PC-3 (cell line): ENCODE measurements at regions not wholly inside any gene's neighbourhood (a gene's known extent, or its start where the extent isn't known, plus 50 kb on each side); places are given as distances from the start of the nearest gene placed in this dataset.

Source experiments
- ATAC-seq: fragments of 200-7000 bp; cut with Tn5 transposase; 2 replicates; pipeline ENCODE4 v1.9.1; 2020; ENCODE audit warnings: mild to moderate bottlenecking, moderate library complexity
- BruUV-seq: library from RNA; stranded (reverse); fragments of 400-500 nt; replicated peaks from 2 replicates; lab custom pipeline; 2021; lab: Mats Ljungman, UMichigan
- CTCF ChIA-PET: fragments of 300-600 bp; sonication (Branson Sonifier 250); formaldehyde crosslinking; loops from one replicate; lab custom pipeline; 2022; ENCODE audit warnings: antibody characterized with exemption; lab: Charles Lee
- POLR2A ChIA-PET: fragments of 300-600 bp; sonication (Branson Sonifier 250); formaldehyde crosslinking; loops from one replicate; lab custom pipeline; 2022; ENCODE audit warnings: antibody characterized with exemption; ENCODE audit not compliant: unreplicated experiment; lab: Charles Lee
- DNase-seq: peaks from one replicate; pipeline ENCODE4 v3.0.0-alpha.2; 2015
- H2AFZ ChIP-seq: fragments of 300-600 bp; sonication (generic); 2 replicates; pipeline ENCODE4 v1.6.0; 2016; ENCODE audit warnings: antibody characterized with exemption, low read length
- H3F3A ChIP-seq: fragments of 300-600 bp; sonication (generic); one replicate; pipeline ENCODE4 v1.6.0; 2017; ENCODE audit warnings: antibody characterized with exemption, low read length, control low read depth, mild to moderate bottlenecking; ENCODE audit not compliant: unreplicated experiment
- H3K27ac ChIP-seq: fragments of 300-600 bp; sonication (generic); 2 replicates; pipeline ENCODE4 v1.5.1; 2016; ENCODE audit warnings: mild to moderate bottlenecking, low read length
- H3K27me3 ChIP-seq: fragments of 300-600 bp; sonication (generic); 2 replicates; pipeline ENCODE4 v1.6.1; 2016; ENCODE audit warnings: low read length, mixed read lengths
- H3K36me3 ChIP-seq: fragments of 300-600 bp; sonication (generic); 2 replicates; pipeline ENCODE4 v1.6.1; 2016; ENCODE audit warnings: low read depth, mixed run types, low read length, mixed read lengths
- H3K4me1 ChIP-seq: fragments of 300-600 bp; sonication (generic); 2 replicates; pipeline ENCODE4 v1.5.1; 2016; ENCODE audit warnings: low read length; ENCODE audit not compliant: insufficient read depth
- H3K4me2 ChIP-seq: fragments of 300-600 bp; sonication (generic); 2 replicates; pipeline ENCODE4 v1.6.0; 2016; ENCODE audit warnings: low read length
- H3K4me3 ChIP-seq: fragments of 300-600 bp; sonication (generic); 2 replicates; pipeline ENCODE4 v1.5.1; 2016; ENCODE audit warnings: mild to moderate bottlenecking, low read length, mixed read lengths
- H3K79me2 ChIP-seq: fragments of 300-600 bp; sonication (generic); 2 replicates; pipeline ENCODE4 v1.6.1; 2017; ENCODE audit warnings: low read length, mixed read lengths
- H3K9ac ChIP-seq: fragments of 300-600 bp; sonication (generic); 2 replicates; pipeline ENCODE4 v1.6.0; 2016; ENCODE audit warnings: mild to moderate bottlenecking, low read length
- H3K9me2 ChIP-seq: fragments of 300-600 bp; sonication (generic); replicated peaks from 2 replicates; pipeline ENCODE4 v1.6.1; 2016; ENCODE audit warnings: mixed run types, low read length, mixed read lengths
- H3K9me3 ChIP-seq: fragments of 300-600 bp; sonication (generic); 2 replicates; pipeline ENCODE4 v1.6.1; 2016; ENCODE audit warnings: low read length, mixed read lengths
- H4K20me1 ChIP-seq: fragments of 300-600 bp; sonication (generic); 2 replicates; pipeline ENCODE4 v1.6.1; 2016; ENCODE audit warnings: low read length, mixed read lengths
- CTCF ChIP-seq: fragments of 300-600 bp; sonication (generic); conservative IDR thresholded peaks from 2 replicates; pipeline ENCODE4 v1.5.1; 2017; ENCODE audit warnings: antibody characterized with exemption, low read depth, mild to moderate bottlenecking, low read length
- EZH2 ChIP-seq: fragments of 300-600 bp; sonication (generic); IDR thresholded peaks from one replicate; pipeline ENCODE4 v1.6.1; 2017; ENCODE audit warnings: antibody characterized with exemption, mild to moderate bottlenecking, low read length; ENCODE audit not compliant: unreplicated experiment
- EZH2phosphoT487 ChIP-seq: fragments of 300-600 bp; sonication (generic); IDR thresholded peaks from 2 replicates; pipeline ENCODE4 v1.6.1; 2018; ENCODE audit warnings: mild to moderate bottlenecking, antibody characterized with exemption, low read length, borderline replicate concordance
- intact Hi-C: fragments of 100-400 bp; cut with micrococcal nuclease; formaldehyde crosslinking; loops from 2 replicates; pipeline ENCODE4 v1.9.0; 2023

DNA sequence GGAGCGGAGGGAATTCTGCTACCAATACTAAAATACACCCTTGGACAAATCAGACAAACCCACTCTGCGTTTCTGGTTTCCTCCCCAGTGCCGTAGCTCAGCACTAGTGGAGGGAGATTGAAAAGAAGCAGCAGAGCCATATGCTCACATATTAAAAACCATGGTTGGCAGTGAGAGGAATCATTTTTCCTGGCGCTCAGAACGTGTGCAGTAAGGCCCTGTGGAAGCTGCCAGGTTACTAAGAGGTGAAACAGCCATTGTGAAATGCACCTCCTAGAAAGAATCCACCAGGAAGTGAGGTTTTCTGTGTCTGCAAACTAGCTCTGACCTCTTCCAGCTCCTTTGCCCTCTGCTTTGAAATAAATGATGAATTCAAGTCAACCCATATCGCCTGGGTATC is 177.2 kb downstream of the ERCC6L2 start:
- no peak overlapping the region for H3K9ac ChIP-seq
- ChIA-PET POLR2A (no interaction called here), CTCF (no interaction called here)
- no peaks in the 10 kb centered on the region for H3F3A ChIP-seq
- H3K27ac ChIP-seq, result no peak overlapping the region
- no peaks in the 10 kb centered on the region for H3K9me2 ChIP-seq
- intact Hi-C loops, result no loop called here
- H3K4me1 ChIP-seq, result no peaks in the 10 kb centered on the region
- H3K4me3 ChIP-seq, result no peak overlapping the region
- no TSS peak for BruUV-seq
- no peaks in the 10 kb centered on the region for H4K20me1 ChIP-seq
- no peak overlapping the region for H3K4me2 ChIP-seq
- no peaks in the 10 kb centered on the region for H3K79me2 ChIP-seq
- H3K27me3 ChIP-seq, result no peaks in the 10 kb centered on the region
- H3K36me3 ChIP-seq, result no peaks in the 10 kb centered on the region
- H3K9me3 ChIP-seq, result no peaks in the 10 kb centered on the region
- TF ChIP-seq EZH2phosphoT487 (no peak), CTCF (no peak)
- ATAC-seq, result no peak
- H2AFZ ChIP-seq, result no peak overlapping the region
- no peak for DNase-seq

DNA sequence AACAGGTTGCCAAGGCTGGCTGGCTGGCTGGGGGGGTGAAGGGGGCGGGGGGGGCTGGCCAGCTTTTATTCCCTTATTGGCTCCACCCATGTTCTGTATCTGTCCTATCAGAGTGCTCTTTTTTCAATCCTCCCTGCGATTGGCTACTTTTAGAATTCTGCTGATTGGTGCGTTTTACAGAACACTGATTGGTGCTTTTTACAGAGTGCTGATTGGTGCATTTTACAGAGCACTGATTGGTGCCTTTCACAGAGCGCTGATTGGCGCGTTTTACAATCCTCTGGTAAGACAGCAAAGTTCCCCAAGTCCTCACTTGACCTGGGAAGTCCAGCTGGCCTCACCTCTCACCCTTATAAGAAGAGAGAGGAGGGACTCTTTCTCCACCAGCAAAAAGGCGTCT is 175.9 kb downstream of the ERCC6L2 start:
- Histone ChIP-seq H3K4me1 (no peaks in the 10 kb centered on the region), H3K36me3 (no peaks in the 10 kb centered on the region), H3K9ac (no peak overlapping the region), H2AFZ (no peak overlapping the region), H3K27ac (no peak overlapping the region), H3K79me2 (no peaks in the 10 kb centered on the region), H3K27me3 (no peaks in the 10 kb centered on the region; the same call in 1 of the 2 replicates), H4K20me1 (no peaks in the 10 kb centered on the region), H3F3A (no peaks in the 10 kb centered on the region), H3K9me3 (no peaks in the 10 kb centered on the region), H3K4me3 (no peak overlapping the region), H3K9me2 (no peaks in the 10 kb centered on the region), H3K4me2 (no peak overlapping the region)
- TF ChIP-seq CTCF (no peak), EZH2phosphoT487 (no peak), EZH2 (no peak)
- ChIA-PET POLR2A (no interaction called here), CTCF (no interaction called here)
- DNase-seq (no peak), ATAC-seq (no peak)
- no TSS peak for BruUV-seq
- intact Hi-C loops, result no loop called here

GRCh38 chr9:96050861-96051155 is 175.3 kb downstream of the ERCC6L2 start:
- no TSS peak for BruUV-seq
- no peaks in the 10 kb centered on the region for H3K36me3 ChIP-seq
- no peak overlapping the region for H3K9ac ChIP-seq
- no peak overlapping the region for H3K4me2 ChIP-seq
- intact Hi-C loops, result no loop called here
- POLR2A ChIA-PET, result no interaction called here
- no peaks in the 10 kb centered on the region for H3K4me1 ChIP-seq
- DNase-seq (no peak), ATAC-seq (no peak)
- no peaks in the 10 kb centered on the region; the same call in 1 of the 2 replicates for H3K27me3 ChIP-seq
- TF ChIP-seq EZH2phosphoT487 (no peak), EZH2 (no peak), CTCF (no peak)
- H4K20me1 ChIP-seq, result no peaks in the 10 kb centered on the region
- H3K27ac ChIP-seq, result no peak overlapping the region
- H3F3A ChIP-seq, result no peaks in the 10 kb centered on the region
- H3K79me2 ChIP-seq, result no peaks in the 10 kb centered on the region
- H3K9me3 ChIP-seq, result no peaks in the 10 kb centered on the region
- H3K9me2 ChIP-seq, result no peaks in the 10 kb centered on the region
- CTCF ChIA-PET, result no interaction called here
- no peak overlapping the region for H3K4me3 ChIP-seq
- H2AFZ ChIP-seq, result no peak overlapping the region
